HL-60 (cell line): ENCODE measurements at regions not wholly inside any gene's neighbourhood (a gene's known extent, or its start where the extent isn't known, plus 50 kb on each side); places are given as distances from the start of the nearest gene placed in this dataset.

ENCODE experiments used
- DNase-seq, 2 experiments: peaks; one replicate each; pipeline ENCODE4 v3.0.0-alpha.2; 2010 to 2020; ENCODE audit warnings: low read depth in 1 of 2, low spot score in 1 of 2
- H3K27ac ChIP-seq: fragments of 250-450 bp; sonication (Bioruptor Pico); replicated peaks from 2 replicates; pipeline ENCODE4 v1.5.1; 2020; ENCODE audit warnings: mild to moderate bottlenecking, moderate library complexity
- H3K27me3 ChIP-seq: fragments of 250-450 bp; sonication (Bioruptor Pico); 2 replicates; pipeline ENCODE4 v1.5.1; 2021; ENCODE audit warnings: mild to moderate bottlenecking, moderate library complexity; ENCODE audit not compliant: insufficient read depth, poor library complexity, severe bottlenecking
- H3K4me3 ChIP-seq: replicated peaks from 2 replicates; pipeline ENCODE4 v1.5.1; 2011; ENCODE audit warnings: mild to moderate bottlenecking, control low read depth, low read length; ENCODE audit not compliant: insufficient read depth
- CTCF ChIP-seq: IDR thresholded peaks from one replicate; pipeline ENCODE4 v1.5.1; 2011; ENCODE audit warnings: low read length, control low read depth, inconsistent platforms; ENCODE audit not compliant: insufficient read depth
- GABPA ChIP-seq: IDR thresholded peaks from 2 replicates; pipeline ENCODE4 v1.6.1; 2012; ENCODE audit warnings: low read depth
- POLR2AphosphoS5 ChIP-seq: IDR thresholded peaks from 2 replicates; pipeline ENCODE4 v1.6.1; 2012; ENCODE audit warnings: low read depth
- SPI1 ChIP-seq: IDR thresholded peaks from 2 replicates; pipeline ENCODE4 v1.6.1; 2012; ENCODE audit warnings: low read depth, mild to moderate bottlenecking, borderline replicate concordance
- TF ChIP-seq, protein P1 (sequence below): IDR thresholded peaks from 2 replicates; pipeline ENCODE4 v1.6.1; 2012; ENCODE audit warnings: low read depth; ENCODE audit not compliant: insufficient replicate concordance

DNA sequence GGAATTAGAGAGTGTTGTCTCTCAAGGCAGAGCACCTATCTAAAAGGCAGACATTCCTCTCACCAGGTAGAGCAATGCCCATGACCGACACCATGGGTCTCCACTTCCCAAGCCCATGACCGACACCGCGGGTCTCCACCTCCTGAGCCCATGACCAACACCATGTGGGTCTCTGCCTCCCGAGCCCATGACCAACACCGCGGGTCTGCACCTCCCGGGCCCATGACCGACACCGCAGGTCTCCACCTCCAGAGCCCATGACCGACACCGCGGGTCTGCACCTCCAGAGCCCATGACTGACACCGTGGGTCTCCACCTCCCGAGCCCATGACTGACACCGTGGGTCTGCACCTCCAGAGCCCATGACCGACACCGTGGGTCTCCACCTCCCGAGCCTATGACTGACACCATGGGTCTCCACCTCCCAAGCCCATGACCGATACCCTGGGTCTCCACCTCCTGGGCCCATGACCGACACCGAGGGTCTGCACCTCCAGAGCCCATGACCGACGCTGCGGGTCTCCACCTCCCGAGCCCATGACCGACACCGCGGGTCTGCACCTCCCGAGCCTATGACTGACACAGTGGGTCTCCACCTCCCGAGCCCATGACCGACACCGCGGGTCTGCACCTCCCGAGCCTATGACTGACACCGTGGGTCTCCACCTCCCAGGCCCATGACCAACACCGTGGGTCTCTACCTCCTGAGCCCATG, 262.4 kb upstream of the SALL3 start:
- no peak for DNase-seq
- TF ChIP-seq GABPA (no peak), CTCF (no peak), POLR2AphosphoS5 (no peak), SPI1 (no peak)
- TF ChIP-seq, protein P1, sequence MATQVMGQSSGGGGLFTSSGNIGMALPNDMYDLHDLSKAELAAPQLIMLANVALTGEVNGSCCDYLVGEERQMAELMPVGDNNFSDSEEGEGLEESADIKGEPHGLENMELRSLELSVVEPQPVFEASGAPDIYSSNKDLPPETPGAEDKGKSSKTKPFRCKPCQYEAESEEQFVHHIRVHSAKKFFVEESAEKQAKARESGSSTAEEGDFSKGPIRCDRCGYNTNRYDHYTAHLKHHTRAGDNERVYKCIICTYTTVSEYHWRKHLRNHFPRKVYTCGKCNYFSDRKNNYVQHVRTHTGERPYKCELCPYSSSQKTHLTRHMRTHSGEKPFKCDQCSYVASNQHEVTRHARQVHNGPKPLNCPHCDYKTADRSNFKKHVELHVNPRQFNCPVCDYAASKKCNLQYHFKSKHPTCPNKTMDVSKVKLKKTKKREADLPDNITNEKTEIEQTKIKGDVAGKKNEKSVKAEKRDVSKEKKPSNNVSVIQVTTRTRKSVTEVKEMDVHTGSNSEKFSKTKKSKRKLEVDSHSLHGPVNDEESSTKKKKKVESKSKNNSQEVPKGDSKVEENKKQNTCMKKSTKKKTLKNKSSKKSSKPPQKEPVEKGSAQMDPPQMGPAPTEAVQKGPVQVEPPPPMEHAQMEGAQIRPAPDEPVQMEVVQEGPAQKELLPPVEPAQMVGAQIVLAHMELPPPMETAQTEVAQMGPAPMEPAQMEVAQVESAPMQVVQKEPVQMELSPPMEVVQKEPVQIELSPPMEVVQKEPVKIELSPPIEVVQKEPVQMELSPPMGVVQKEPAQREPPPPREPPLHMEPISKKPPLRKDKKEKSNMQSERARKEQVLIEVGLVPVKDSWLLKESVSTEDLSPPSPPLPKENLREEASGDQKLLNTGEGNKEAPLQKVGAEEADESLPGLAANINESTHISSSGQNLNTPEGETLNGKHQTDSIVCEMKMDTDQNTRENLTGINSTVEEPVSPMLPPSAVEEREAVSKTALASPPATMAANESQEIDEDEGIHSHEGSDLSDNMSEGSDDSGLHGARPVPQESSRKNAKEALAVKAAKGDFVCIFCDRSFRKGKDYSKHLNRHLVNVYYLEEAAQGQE: no peak
- H3K4me3 ChIP-seq: no peak overlapping the region
- peaks cover 7% of the 10 kb centered on the region for H3K27me3 ChIP-seq
- H3K27ac ChIP-seq: no peak overlapping the region

DNA sequence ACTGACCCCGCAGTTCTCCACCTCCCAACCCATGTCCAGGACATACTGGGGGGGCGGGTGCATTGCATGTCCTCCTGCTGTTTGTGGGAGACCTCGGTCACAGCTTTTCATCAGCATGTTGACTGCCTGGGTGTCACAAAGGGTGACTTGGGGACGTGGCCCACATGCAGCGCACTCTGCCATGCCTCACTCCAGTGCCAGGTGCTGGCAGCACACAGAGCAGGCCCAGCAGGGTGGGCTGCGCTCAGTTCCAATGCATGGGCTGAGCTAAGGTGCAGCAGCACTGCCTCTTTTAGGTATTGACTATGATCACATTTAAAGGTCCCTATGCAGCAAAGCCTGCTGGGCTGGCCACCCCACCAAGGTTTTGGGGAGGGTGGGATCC, 261.9 kb upstream of the SALL3 start:
- no peak for DNase-seq
- Histone ChIP-seq H3K4me3 (no peak overlapping the region), H3K27ac (no peak overlapping the region)

GRCh38 chr18:78719821-78720220, 259.8 kb upstream of the SALL3 start:
- TF ChIP-seq CTCF (no peak), SPI1 (no peak), GABPA (no peak), POLR2AphosphoS5 (no peak)
- TF ChIP-seq, protein P1: no peak
- DNase-seq: no peak
- Histone ChIP-seq H3K27me3 (peaks cover 17% of the 10 kb centered on the region), H3K4me3 (no peak overlapping the region), H3K27ac (no peak overlapping the region)

More for the DNA sequence above, 261.9 kb upstream of the SALL3 start:
- TF ChIP-seq POLR2AphosphoS5: no peak
- peaks cover 7% of the 10 kb centered on the region for H3K27me3 ChIP-seq

GRCh38 chr18:78720456-78721237, 259.0 kb upstream of the SALL3 start:
- peaks cover 17% of the 10 kb centered on the region for H3K27me3 ChIP-seq
- no peak overlapping the region for H3K27ac ChIP-seq
- H3K4me3 ChIP-seq: no peak overlapping the region
- TF ChIP-seq CTCF: no peak
- TF ChIP-seq POLR2AphosphoS5: no peak
- no peak for TF ChIP-seq GABPA
- TF ChIP-seq, protein P1: no peak
- TF ChIP-seq SPI1: no peak
- DNase-seq: no peak
